HepG2 (cell line): ENCODE measurements at regions not wholly inside any gene's neighbourhood (a gene's known extent, or its start where the extent isn't known, plus 50 kb on each side); places are given as distances from the start of the nearest gene placed in this dataset.

Source experiments
- ATAC-seq: fragments of 200-7000 bp; cut with Tn5 transposase; 3 replicates; pipeline ENCODE4 v1.9.1; 2020; ENCODE audit warnings: mild to moderate bottlenecking, moderate library complexity
- BruUV-seq: library from RNA; stranded (reverse); fragments of 400-500 nt; replicated peaks from 2 replicates; lab custom pipeline; 2021; lab: Mats Ljungman, UMichigan
- CTCF ChIA-PET: fragments of 300-600 bp; formaldehyde crosslinking; extraction: SDS; loops from one replicate; lab custom pipeline; 2021; ENCODE audit warnings: low total read pairs, inconsistent platforms, low intra/inter-chr PET ratio; lab: Yijun Ruan, JAX
- POLR2A ChIA-PET: fragments of 350-600 bp; sonication (Branson Sonifier 250); formaldehyde crosslinking; loops from one replicate; lab custom pipeline; 2020; ENCODE audit warnings: antibody characterized with exemption, inconsistent platforms; lab: Yijun Ruan, JAX
- DNase-seq: peaks from one replicate; pipeline ENCODE4 v3.0.0-alpha.2; 2015; ENCODE audit warnings: low spot score
- FAIRE-seq: peaks from 3 replicates; lab custom pipeline; 2011; peaks lifted over from hg19 to GRCh38; lab: Jason Lieb, UNC
- H2AFZ ChIP-seq: one replicate; pipeline ENCODE4 v1.6.1; 2011; ENCODE audit warnings: low read length, inconsistent platforms
- H3K27ac ChIP-seq: fragments of 300-600 bp; 3 replicates; pipeline ENCODE4 v1.8.0; 2011; ENCODE audit warnings: mixed run types, mild to moderate bottlenecking, mixed read lengths, low read length, inconsistent platforms; ENCODE audit not compliant: insufficient read depth; ENCODE audit errors: extremely low read length
- H3K27me3 ChIP-seq, 2 experiments: fragments of 200-600 bp in 1 of 2; 2 replicates in 1 of 2; 3 replicates in 1 of 2; pipeline versions ENCODE4 v1.6.0 to v1.8.0; 2011; ENCODE audit warnings: low read length in 2 of 2, mild to moderate bottlenecking in 2 of 2, moderate library complexity in 2 of 2, inconsistent platforms in 1 of 2; ENCODE audit not compliant: insufficient read depth in 2 of 2, control insufficient read depth in 1 of 2
- H3K36me3 ChIP-seq, 2 experiments: fragments of 200-600 bp in 1 of 2; replicated peaks in 1 of 2; 2 replicates in 1 of 2; 3 replicates in 1 of 2; pipeline versions ENCODE4 v1.5.1 to v1.8.0; 2011; ENCODE audit warnings: low read length in 2 of 2, inconsistent platforms in 1 of 2; ENCODE audit not compliant: insufficient read depth in 2 of 2, control insufficient read depth in 1 of 2
- H3K4me1 ChIP-seq: 2 replicates; pipeline ENCODE4 v1.5.1; 2012; ENCODE audit warnings: low read length, inconsistent platforms; ENCODE audit not compliant: insufficient read depth
- H3K4me2 ChIP-seq: 2 replicates; pipeline ENCODE4 v1.6.0; 2011; ENCODE audit warnings: low read depth, low read length, inconsistent platforms
- H3K4me3 ChIP-seq, 3 experiments: fragments of 200-600 bp in 1 of 3; sonication (generic), shearing (Covaris generic) in 1 of 3; replicated peaks in 1 of 3; 2 replicates each; pipeline ENCODE4 v1.5.1; 2011 to 2016; ENCODE audit warnings: low read length in 3 of 3, inconsistent platforms in 2 of 3, low read depth in 2 of 3, mild to moderate bottlenecking in 2 of 3, control low read depth in 1 of 3, mixed read lengths in 1 of 3; ENCODE audit not compliant: insufficient read depth in 1 of 3
- H3K79me2 ChIP-seq: one replicate; pipeline ENCODE4 v1.6.1; 2011; ENCODE audit warnings: low read length, inconsistent platforms; ENCODE audit not compliant: insufficient read depth
- H3K9ac ChIP-seq: 2 replicates; pipeline ENCODE4 v1.6.0; 2011; ENCODE audit warnings: mild to moderate bottlenecking, low read depth, low read length, inconsistent platforms; ENCODE audit not compliant: insufficient read depth
- H3K9me3 ChIP-seq: 2 replicates; pipeline ENCODE4 v1.5.1; 2012; ENCODE audit warnings: mild to moderate bottlenecking, low read length
- H4K20me1 ChIP-seq: 2 replicates; pipeline ENCODE4 v1.6.0; 2011; ENCODE audit warnings: inconsistent platforms, mild to moderate bottlenecking, low read length, moderate library complexity; ENCODE audit not compliant: insufficient read depth
- DNMT1 ChIP-seq: sonication (generic); formaldehyde crosslinking; IDR thresholded peaks from 2 replicates; pipeline ENCODE4 v1.5.1; 2020; ENCODE audit warnings: mild to moderate bottlenecking, missing genetic modification reagents
- MIXL1 ChIP-seq: IDR thresholded peaks from 2 replicates; pipeline ENCODE4 v1.6.1; 2016
- NAIF1 ChIP-seq: sonication (generic); formaldehyde crosslinking; IDR thresholded peaks from 2 replicates; pipeline ENCODE4 v1.5.0; 2020; ENCODE audit warnings: mild to moderate bottlenecking, missing genetic modification reagents, borderline replicate concordance
- SCMH1 ChIP-seq: sonication (generic); formaldehyde crosslinking; IDR thresholded peaks from 2 replicates; pipeline ENCODE4 v1.9.0; 2021; ENCODE audit warnings: missing genetic modification reagents, mild to moderate bottlenecking, borderline replicate concordance
- TP53 ChIP-seq: sonication (generic); formaldehyde crosslinking; conservative IDR thresholded peaks from 2 replicates; pipeline ENCODE4 v1.4.0; 2020; ENCODE audit warnings: missing genetic modification reagents
- ZNF256 ChIP-seq: sonication (generic); formaldehyde crosslinking; conservative IDR thresholded peaks from 2 replicates; pipeline ENCODE4 v1.4.0; 2020; ENCODE audit warnings: missing genetic modification reagents
- ZNF432 ChIP-seq: sonication (generic); formaldehyde crosslinking; IDR thresholded peaks from 2 replicates; pipeline ENCODE4 v1.5.0; 2020; ENCODE audit warnings: missing genetic modification reagents, mild to moderate bottlenecking, borderline replicate concordance
- WGBS: methylation state at CpG from one replicate; pipeline ENCODE4 v1.1.6; 2017; ENCODE audit warnings: low lambda C conversion rate; 5-methylcytosine and 5-hydroxymethylcytosine counted together
- in situ Hi-C: cut with HindIII; loops from 2 replicates; pipeline ENCODE4 v1.10.0; 2017; ENCODE audit warnings: low pct_unique_long_range_greater_than_20kb; ENCODE audit not compliant: extremely low pct_ligation_motif_present
- intact Hi-C: fragments of 100-400 bp; cut with micrococcal nuclease; formaldehyde crosslinking; loops from one replicate; pipeline ENCODE4 v1.10.0; 2022; ENCODE audit not compliant: unreplicated experiment
- TF ChIP-seq, protein P1 (sequence below): sonication (generic); formaldehyde crosslinking; IDR thresholded peaks from 2 replicates; pipeline ENCODE4 v1.5.0; 2020; ENCODE audit warnings: missing genetic modification reagents
- TF ChIP-seq, protein P2 (sequence below): sonication (generic); formaldehyde crosslinking; IDR thresholded peaks from one replicate; pipeline ENCODE4 v1.5.1; 2020; ENCODE audit warnings: mild to moderate bottlenecking, missing genetic modification reagents; ENCODE audit errors: not compliant biosample characterization
- TF ChIP-seq, protein P3 (sequence below): sonication (generic); formaldehyde crosslinking; IDR thresholded peaks from 2 replicates; pipeline ENCODE4 v1.4.0; 2020; ENCODE audit warnings: missing genetic modification reagents
- TF ChIP-seq, protein P4 (sequence below): sonication (generic); formaldehyde crosslinking; IDR thresholded peaks from 2 replicates; pipeline ENCODE4 v1.8.1; 2023; ENCODE audit warnings: mild to moderate bottlenecking, moderate library complexity, missing genetic modification reagents
- TF ChIP-seq, protein P5 (sequence below): sonication (generic); formaldehyde crosslinking; IDR thresholded peaks from 2 replicates; pipeline ENCODE4 v1.8.0; 2023; ENCODE audit warnings: mild to moderate bottlenecking, missing genetic modification reagents

DNA sequence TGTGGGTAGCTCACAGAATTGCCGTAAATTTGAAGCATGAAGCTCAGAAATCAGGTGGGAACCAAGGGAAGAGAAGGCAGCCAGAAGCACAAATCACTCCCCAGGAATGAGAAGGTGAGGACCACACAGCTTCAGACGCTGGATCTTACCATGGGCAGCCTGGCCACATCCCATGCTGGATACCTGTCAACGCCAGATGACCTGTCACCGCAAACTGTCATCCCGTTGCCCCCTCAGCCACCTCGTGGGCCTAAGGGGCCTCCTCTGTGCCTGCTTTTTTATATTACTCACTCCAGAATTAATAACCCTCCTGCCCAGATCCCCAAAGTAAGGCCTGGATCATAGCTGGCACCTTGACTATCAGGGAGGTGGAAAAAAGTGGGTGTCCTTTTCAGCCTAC lies 82.3 kb upstream of the KCNK12 start:
- Histone ChIP-seq H3K9ac (no peak overlapping the region), H3K4me1 (peaks cover 12% of the 10 kb centered on the region), H3K27ac (no peak overlapping the region), H3K79me2 (no peaks in the 10 kb centered on the region), H3K36me3 (no peaks in the 10 kb centered on the region), H3K9me3 (no peaks in the 10 kb centered on the region), H3K4me2 (no peak overlapping the region), H2AFZ (no peak overlapping the region), H3K27me3 (peaks cover 8 to 54% of the 10 kb centered on the region in 2 experiments; a peak in 4 of 5 replicates), H4K20me1 (no peaks in the 10 kb centered on the region), H3K4me3 (no peak overlapping the region)
- BruUV-seq = no TSS peak
- ChIA-PET CTCF (interaction anchor here (3.2 kb wide), 1 partner anchor 115 kb away, joined by 17 read pairs; no protein-coding TSS in a partner anchor), POLR2A (no interaction called here)
- in situ Hi-C loops = loop anchor here (5.0 kb wide), 1 partner anchor 114 kb away; no protein-coding TSS in a partner anchor
- TF ChIP-seq, protein P1, sequence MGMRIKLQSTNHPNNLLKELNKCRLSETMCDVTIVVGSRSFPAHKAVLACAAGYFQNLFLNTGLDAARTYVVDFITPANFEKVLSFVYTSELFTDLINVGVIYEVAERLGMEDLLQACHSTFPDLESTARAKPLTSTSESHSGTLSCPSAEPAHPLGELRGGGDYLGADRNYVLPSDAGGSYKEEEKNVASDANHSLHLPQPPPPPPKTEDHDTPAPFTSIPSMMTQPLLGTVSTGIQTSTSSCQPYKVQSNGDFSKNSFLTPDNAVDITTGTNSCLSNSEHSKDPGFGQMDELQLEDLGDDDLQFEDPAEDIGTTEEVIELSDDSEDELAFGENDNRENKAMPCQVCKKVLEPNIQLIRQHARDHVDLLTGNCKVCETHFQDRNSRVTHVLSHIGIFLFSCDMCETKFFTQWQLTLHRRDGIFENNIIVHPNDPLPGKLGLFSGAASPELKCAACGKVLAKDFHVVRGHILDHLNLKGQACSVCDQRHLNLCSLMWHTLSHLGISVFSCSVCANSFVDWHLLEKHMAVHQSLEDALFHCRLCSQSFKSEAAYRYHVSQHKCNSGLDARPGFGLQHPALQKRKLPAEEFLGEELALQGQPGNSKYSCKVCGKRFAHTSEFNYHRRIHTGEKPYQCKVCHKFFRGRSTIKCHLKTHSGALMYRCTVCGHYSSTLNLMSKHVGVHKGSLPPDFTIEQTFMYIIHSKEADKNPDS = no peak
- TF ChIP-seq ZNF432 (CRISPR knock-in tag) (no peak), TP53 (CRISPR knock-in tag) (no peak), NAIF1 (CRISPR knock-in tag) (no peak), SCMH1 (CRISPR knock-in tag) (no peak), DNMT1 (CRISPR knock-in tag) (no peak), MIXL1 (no peak), ZNF256 (CRISPR knock-in tag) (no peak)
- TF ChIP-seq, protein P2, sequence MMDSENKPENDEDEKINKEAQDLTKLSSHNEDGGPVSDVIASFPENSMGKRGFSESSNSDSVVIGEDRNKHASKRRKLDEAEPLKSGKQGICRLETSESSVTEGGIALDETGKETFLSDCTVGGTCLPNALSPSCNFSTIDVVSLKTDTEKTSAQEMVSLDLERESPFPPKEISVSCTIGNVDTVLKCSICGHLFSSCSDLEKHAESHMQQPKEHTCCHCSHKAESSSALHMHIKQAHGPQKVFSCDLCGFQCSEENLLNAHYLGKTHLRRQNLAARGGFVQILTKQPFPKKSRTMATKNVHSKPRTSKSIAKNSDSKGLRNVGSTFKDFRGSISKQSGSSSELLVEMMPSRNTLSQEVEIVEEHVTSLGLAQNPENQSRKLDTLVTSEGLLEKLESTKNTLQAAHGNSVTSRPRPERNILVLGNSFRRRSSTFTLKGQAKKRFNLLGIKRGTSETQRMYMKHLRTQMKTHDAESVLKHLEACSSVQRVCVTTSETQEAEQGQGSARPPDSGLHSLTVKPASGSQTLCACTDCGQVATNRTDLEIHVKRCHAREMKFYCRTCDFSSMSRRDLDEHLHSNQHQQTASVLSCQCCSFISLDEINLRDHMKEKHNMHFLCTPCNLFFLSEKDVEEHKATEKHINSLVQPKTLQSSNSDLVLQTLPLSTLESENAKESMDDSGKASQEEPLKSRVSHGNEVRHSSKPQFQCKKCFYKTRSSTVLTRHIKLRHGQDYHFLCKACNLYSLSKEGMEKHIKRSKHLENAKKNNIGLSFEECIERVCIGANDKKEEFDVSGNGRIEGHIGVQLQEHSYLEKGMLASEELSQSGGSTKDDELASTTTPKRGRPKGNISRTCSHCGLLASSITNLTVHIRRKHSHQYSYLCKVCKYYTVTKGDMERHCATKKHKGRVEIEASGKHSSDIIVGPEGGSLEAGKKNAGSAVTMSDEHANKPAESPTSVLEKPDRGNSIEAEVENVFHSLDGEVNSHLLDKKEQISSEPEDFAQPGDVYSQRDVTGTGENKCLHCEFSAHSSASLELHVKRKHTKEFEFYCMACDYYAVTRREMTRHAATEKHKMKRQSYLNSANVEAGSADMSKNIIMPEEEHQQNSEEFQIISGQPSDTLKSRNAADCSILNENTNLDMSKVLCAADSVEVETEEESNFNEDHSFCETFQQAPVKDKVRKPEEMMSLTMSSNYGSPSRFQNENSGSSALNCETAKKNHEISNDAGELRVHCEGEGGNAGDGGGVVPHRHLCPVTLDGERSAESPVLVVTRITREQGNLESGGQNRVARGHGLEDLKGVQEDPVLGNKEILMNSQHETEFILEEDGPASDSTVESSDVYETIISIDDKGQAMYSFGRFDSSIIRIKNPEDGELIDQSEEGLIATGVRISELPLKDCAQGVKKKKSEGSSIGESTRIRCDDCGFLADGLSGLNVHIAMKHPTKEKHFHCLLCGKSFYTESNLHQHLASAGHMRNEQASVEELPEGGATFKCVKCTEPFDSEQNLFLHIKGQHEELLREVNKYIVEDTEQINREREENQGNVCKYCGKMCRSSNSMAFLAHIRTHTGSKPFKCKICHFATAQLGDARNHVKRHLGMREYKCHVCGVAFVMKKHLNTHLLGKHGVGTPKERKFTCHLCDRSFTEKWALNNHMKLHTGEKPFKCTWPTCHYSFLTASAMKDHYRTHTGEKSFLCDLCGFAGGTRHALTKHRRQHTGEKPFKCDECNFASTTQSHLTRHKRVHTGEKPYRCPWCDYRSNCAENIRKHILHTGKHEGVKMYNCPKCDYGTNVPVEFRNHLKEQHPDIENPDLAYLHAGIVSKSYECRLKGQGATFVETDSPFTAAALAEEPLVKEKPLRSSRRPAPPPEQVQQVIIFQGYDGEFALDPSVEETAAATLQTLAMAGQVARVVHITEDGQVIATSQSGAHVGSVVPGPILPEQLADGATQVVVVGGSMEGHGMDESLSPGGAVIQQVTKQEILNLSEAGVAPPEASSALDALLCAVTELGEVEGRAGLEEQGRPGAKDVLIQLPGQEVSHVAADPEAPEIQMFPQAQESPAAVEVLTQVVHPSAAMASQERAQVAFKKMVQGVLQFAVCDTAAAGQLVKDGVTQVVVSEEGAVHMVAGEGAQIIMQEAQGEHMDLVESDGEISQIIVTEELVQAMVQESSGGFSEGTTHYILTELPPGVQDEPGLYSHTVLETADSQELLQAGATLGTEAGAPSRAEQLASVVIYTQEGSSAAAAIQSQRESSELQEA (CRISPR knock-in tag) = no peak
- TF ChIP-seq, protein P3, sequence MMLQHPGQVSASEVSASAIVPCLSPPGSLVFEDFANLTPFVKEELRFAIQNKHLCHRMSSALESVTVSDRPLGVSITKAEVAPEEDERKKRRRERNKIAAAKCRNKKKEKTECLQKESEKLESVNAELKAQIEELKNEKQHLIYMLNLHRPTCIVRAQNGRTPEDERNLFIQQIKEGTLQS = no peak
- TF ChIP-seq, protein P4, sequence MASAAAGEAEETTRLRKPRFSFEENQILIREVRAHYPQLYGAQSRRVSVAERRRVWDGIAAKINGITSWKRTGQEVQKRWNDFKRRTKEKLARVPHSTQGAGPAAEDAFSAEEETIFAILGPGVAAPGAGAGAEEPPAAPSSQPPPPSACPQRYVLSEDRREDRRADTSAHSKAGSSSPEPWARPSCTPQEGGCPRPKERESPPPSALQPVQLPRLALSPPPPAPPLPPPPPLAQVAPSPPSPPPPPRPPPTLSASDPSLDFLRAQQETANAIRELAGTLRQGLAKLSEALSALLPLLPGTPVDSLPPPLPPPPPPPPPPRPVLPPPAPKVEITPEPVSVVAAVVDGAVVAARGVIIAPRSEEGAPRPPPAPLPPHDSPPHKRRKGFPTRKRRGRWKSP (CRISPR knock-in tag) = no peak
- TF ChIP-seq, protein P5, sequence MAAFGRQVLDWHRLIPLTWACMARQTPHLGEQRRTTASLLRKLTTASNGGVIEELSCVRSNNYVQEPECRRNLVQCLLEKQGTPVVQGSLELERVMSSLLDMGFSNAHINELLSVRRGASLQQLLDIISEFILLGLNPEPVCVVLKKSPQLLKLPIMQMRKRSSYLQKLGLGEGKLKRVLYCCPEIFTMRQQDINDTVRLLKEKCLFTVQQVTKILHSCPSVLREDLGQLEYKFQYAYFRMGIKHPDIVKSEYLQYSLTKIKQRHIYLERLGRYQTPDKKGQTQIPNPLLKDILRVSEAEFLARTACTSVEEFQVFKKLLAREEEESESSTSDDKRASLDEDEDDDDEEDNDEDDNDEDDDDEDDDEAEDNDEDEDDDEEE (CRISPR knock-in tag) = no peak
- no peak for DNase-seq
- no peak for FAIRE-seq
- 28% methylated on average over 6 of the region's 6 CpGs for WGBS
- no peak for ATAC-seq
- intact Hi-C loops = no loop called here
